HG03060 (cell line): ENCODE measurements at regions not wholly inside any gene's neighbourhood (a gene's known extent, or its start where the extent isn't known, plus 50 kb on each side); places are given as distances from the start of the nearest gene placed in this dataset.

Experiments
- ATAC-seq: cut with Tn5 transposase; IDR thresholded peaks from one replicate; pipeline ENCODE4 v1.9.1; 2021; ENCODE audit warnings: low read depth, moderate number of reproducible peaks; ENCODE audit not compliant: unreplicated experiment

DNA sequence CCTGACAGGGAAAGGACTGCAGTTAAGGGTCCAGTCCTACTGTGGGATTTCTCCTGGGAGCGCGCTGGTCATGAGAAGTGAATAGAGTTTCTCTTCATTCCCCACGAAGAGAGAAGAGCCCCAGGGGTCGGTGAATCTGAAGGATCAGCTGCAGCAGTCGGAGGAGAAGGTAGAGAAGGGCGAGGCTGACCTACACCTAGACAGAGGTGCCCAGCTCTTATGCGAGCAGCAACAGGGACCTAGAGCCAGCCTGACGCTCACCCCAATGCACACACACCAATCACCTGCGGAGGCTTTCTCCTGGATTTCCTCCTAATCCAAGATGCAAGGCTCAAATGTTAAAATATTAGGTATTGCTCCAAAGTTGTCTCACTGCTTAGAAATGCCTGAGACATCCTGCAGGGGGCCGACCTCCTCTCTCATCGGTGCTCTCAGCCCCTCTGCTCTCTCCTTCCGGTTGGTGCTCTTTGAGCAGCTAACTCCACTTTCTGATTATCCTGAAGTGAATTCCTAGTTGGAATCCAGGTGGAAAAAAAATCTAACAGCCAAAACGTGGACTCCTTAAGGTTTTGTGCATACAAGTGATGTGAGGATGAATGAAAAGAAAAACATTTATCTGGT lies 176.4 kb downstream of the AHR start:
- ATAC-seq = no peak

DNA sequence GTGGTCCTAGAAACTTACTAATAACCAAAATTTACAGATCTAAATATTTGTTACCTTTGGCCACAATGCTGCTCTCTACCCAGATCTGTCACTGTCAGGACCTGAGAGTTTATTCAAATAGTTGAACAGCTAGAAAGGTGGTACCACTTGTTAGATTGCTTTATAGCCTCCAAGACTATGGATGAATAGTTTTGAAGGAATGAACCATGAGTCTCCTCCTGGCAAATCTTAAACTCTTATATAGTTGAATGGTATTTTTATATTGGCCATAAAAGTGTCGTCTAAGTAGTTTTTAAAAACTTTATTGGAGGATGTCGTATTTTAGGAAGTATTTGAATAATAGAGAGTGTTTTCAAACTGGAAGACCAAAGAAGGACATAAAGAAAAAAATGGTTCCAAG lies 178.7 kb downstream of the AHR start:
- ATAC-seq = no peak

DNA sequence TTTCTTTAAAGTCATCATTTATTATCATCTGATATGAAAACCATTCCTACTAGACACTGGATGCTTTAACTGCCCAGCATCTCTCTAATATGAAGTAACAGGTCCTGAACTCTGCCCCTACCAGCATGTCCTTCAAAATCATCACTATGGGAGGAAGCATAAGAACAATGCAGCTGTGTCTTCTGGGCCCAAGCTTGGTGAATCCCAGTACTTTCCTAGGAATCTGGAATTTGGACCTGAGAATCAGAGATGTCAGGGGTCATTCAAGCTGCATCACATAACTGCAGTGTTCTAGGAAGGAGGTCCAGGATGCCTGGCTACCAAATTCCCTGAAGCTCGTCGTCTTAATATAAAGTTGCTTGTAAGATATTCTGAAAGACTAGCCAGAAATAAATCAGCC lies 182.7 kb downstream of the AHR start:
- no peak for ATAC-seq

DNA sequence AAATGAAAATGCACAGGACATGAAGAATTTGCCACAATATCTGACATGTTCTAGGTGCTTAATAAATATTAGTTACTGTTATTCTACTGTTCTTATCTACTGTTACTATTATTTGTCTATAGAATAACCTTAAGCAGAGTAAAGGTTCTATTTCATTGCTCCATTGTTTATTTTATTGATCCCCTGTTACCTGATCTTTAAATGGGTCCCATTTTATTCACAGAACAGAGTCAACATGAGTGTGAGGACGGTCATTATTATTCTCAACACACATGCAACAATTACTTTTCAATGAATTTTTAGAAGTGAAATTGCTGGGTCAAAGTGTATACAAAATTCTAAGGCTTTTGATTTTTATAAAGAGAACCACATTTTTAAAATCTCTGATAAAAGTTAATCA lies 186.9 kb downstream of the AHR start:
- ATAC-seq = no peak

DNA sequence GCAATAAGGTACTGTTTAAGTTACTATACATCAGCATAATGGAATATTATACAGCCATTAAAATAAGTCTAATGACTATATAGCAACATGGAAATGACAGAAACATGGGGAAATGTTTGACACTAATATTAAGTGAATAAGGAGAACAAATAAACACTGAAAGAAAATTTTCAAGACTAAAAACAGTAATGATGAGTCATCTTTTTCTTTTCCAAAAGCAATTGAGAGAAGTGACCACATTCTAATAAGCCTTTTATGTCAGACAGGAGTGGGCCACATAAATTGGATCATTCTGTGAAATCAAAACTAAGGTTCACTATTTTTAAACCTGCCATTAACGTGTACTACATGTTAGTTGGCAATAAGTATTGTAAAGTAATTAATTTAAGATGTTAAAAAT lies 187.5 kb downstream of the AHR start:
- no peak for ATAC-seq

DNA sequence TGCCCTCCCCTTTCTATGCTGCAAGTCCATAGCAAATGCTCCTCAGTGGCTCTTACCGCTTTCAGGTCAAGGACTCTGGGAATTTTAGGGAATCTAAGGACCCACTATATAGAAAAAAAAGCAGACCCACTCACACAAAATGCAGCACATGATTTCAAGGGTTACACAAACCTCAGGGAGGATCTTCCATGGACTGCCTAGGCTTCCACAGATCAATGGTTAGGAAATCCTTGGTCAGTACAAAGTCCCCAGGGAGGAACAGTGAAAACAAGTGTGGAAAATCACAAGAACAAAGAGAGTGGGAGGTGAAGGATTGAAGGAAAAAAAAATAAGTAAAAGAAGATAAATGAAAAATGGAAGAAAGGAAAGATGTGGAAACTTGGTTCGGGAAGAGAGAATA lies 188.4 kb downstream of the AHR start:
- no peak for ATAC-seq

DNA sequence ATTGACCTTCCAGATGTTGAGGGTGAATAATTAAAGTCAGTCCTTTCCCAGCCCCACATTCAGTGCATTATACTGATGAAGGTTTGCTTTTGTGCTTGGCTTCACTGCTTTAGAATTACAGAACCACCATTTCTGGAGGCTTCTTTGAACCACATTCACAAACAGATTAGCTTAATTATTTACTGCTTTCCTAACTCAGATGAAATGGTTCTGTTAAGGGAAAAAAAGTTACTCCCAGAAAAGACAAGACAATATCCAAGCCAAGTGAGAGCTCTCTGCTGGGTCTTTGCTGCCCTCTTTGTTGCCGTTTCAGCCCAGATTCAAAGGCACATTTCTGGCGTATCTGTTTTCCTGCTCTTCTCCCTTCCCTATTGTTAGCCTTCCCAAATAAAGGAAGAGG lies 188.9 kb downstream of the AHR start:
- no peak for ATAC-seq

DNA sequence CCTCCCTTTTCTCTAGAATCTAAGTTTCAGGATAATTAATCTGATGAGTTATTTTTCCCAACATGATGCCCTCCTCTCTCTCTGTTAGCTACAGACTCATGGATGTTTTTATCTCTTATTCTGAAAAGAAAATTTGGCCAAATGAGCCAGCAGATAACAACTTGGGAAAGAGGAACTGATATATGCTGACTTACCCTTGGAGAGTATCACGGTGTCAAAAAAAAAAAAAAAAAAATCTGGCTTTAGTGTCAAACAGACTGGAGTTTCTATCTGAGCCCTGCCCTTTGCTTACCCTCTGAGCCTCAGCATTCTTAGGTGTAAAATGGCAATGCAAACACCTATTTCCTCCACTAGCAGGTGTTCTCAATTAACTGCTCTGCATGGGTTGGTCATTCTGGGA lies 190.4 kb downstream of the AHR start:
- no peak for ATAC-seq

DNA sequence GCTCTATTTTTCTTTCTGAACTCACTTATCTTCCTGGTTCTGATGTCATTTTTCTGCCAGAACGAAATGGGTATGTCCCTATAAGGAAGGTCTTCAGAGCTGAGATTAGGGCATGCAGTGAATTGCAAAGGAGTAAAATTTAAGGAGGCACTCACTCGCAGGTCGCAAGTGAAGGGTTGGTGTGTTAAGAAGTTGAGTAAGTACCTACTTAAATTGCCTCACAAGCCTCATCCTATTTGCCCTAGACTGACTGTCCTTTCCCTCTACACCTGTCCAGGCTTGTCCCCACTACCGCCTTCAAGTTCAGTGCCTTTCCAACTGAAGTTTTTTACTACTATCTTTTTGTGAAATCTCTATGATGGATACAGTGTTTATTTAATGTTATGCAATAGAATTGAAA lies 191.5 kb downstream of the AHR start:
- no peak for ATAC-seq

DNA sequence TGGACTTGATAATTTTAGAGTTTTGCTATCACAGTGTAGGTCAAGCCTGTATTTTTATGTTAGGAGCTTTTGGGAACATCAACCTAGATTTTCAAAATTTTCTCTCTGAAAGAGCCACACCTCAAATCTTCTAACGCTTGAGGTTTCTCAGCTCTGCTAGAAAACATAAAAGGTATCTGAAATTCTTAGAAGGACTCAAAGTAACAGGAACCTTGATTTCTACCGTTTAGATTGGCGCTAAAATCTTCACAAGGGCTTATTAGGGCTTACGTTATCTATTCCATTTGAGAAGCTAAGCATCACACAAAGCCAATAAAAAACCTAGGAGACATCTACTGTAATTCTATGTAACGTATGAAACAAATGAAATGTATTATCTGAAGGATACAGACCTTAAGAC lies 192.4 kb downstream of the AHR start:
- ATAC-seq = no peak

DNA sequence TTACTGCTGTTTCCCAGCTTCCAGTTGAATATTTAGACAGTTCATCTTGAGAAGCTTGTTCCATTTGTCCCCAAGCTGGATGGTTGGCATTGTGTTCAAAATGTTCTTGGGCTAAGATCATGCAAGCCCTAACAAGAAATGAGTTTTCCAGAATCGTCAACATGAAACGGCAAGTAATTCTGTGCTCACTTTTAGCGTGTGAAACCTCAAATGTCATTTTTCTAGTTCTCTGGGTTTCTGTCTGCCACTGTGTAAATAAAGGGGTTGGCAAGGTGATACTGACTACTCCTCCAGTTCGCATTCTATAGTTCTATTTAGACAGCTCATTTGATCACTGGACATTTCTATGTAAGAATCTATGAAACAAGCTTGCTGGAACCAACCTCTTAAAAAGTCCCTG lies 194.0 kb downstream of the AHR start:
- no peak for ATAC-seq

DNA sequence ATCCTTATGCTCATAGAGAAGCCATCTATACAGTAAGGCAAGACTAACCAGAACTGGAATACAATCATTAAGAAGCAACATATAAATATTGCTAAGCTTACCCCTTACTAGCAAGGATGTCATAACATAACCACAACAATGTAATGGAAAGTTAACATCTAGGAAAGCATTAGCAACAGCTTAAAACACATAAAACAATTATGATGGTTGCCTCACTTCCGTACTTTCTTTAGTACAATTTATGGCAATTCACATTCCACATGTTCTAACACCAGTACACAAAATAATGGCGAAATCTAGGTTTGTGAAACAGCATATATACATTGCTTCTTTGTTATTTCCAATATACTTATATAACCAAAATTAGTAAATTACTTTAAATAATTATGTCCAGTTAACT lies 195.0 kb downstream of the AHR start:
- no peak for ATAC-seq

DNA sequence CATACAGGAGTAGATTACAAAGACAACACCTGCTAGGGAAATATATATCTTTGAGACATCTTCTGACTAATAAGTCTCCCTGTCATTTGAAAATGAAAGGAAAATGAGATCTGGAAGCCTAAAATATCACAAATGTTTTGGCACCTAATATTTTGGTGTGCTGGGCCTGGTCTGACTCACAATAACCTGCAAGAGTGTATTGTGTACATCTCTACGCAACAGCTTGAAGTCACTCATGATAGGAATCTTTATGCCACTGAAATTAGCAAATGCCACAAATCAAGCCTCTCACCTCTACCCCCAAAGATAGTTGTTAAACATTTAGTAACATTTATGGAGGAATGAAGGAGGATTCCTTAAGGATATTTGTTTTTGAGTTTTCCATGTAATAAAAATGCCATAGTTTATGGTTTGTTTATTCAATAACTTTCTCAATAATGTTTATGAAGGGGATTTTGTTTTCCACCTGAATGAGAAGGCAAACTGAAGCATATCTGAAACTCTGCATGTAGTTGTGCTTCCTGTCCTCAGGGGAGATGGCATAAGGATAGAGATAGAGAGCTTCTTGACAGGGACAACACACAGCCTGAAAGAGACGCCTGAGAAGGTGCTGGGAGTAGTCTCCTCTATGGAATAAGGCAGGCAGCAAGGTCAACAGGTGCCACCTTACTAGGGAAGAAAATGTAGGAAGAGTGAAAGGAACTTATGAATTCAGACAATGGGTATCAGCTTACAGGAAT lies 197.4 kb downstream of the AHR start:
- no peak for ATAC-seq

DNA sequence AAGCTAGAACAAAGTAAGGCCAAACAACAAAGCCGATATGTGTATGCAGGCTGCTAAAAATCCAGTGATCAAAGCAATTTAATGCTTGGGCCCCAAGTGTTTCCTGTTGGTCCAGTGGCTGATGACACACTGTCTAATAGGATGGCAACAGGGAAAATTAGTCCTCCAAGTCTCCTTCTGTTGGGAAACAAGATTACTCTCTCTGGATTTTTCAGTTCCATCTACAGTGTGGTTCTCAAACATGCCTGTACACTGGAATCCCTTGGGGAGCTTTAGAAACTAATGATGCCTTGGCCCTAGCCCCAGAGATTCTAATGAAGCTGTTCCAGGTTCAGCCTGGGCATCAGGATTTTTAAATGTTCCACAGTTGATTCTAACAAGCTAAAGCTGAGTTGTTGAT lies 198.7 kb downstream of the AHR start:
- no peak for ATAC-seq

DNA sequence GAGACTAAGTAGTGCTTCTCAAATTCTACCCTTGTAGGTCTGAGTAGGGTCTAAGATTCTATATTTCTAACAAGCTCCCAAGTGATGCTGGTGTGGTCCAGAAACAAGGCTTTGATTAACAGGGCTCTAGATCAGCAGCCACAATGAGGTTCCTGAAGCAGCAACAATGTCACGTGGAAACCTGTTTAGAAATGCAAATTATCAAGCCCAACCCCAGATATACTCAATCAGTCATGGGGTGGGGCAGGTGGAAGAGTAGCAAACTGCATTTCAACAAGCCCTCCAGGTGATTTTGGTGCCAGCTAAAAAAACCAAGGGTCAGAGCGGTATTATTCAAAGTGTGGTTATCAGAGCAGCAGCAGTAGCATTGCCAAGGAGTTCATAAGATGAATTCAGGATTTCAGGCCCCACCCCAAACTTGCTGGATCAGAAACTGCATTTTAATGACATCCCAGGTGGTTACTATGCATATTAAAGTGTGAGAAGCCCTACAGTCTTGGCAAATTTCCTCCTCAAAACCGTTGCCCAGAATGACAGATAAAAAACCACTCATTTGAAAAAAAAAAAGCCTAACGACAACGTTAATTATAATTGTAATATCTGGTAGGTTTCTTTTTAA lies 199.2 kb downstream of the AHR start:
- no peak for ATAC-seq

DNA sequence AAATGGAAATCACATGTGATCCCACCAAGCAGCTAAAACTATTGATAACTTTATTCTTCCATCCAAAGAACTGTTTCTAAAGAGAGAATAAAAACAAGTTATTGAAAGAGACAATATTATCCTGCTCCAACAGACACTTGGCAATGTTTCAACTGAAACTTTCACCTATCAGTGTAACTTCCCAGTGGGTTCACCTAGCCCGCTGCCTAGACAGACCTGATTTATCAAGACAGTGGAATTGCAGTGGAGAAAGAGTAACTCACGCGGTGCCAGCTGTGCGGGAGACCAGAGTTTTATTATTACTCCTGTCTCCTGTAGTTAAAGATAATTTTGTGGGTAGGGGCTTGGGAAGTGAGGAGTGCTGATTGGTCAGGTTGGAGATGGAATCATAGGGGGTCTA lies 199.8 kb downstream of the AHR start:
- no peak for ATAC-seq

DNA sequence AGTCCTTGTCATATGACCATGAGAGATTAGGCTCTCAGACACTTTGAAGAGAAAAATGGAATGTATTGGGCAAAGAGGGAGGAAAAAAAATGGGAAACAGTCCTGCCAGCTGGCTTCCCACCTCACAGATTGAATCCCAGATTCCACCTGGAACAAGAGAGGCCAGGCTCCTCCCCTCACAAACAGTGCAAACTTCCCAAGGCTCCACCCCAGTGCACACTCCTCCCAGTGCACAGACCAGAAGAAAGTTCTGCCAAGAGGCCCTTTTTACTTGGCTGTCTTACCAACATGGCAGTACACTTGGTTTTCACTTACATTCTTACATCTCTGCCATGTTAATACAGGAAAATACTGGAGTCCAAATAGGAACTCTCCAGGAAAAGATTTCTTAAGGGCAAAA lies 202.3 kb downstream of the AHR start:
- ATAC-seq = no peak

DNA sequence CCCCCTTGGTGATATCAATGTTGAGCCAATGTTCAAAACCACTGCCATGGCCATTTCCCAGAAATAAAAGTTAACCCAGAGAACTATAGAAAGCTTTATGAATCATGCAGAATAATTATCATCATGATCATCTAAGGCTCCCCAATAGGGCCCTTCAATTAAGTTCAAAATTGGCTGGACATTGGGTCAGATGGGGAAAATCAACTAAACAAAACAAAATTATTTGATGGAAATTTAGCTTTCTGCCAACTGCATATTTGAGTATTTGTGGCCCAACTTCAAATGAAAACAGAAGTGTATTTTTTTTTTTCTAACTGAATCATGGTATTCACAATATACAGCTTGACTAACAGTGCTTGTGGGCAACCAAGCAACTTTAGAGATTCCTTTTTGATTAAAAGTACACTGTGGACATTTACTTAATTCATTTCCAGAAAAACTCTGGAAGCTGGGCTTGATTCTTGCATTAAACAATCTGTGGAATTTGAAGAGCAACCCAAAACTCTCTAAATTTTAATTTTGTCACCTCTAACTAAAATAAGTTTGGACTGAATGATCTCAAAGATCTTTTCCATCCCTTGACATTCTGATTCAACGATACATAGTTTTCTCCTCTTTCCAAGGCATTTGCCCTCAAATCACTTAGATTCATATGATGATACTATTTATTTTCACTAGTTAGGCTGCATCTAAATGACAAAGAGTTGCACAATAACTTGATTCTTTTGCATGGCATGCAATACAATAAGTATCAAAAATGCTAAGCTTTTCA lies 203.2 kb downstream of the AHR start:
- ATAC-seq = no peak

DNA sequence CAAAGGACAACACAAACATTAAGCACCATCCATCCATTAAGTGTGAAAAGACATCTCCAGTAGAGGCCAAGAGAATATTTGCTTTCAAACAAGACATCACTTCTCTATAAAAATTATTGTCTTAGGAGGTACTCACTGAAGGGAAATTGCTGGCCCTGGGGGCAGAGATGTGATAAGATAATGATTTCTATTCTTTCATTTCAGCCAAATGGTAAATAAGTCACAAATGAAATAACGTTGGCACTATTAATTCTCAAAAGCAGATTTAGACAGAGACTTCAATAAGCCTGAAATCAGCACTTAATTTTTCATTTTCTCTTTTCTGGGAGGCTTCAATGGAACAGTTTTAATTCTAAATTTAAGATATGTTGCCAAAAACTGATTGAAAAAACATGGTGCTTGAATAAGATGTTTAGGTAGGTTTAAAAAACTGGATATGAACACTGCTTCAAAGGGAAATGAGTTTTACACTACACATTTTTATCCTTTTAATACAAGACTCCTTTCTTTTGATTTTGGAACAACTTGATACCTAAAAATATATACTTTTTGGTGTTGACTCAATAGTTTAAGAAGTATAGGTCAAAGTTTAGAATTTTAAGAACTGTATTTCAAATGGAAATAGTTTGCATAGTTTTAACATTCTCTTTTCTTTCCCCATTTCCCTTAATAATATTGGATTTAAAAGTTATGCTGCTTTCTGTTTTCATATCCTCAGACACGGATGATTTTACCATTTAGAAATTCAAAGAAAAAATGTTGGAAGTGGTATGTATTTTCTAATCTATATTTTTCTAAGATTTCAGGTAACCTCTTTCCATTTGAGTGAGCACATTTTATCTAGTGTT lies 204.0 kb downstream of the AHR start:
- no peak for ATAC-seq

DNA sequence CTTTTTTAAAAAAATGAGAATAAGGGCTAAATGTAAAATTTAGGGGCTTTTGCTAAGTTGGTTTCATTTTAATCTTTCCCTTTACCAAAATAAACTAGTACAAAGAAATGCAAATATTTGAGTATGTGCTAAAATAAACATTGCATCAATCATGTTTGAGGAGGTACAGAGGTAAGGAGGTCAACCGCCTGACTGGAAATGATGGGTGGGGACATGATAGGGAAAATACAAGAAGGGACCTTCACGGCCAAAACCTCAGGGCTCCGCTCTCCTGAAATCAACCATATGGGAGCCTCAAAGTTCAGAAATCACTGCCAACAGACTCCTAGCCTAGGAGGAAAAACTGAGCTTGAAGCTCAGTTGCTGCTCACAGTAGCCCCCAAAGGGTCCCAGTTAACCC lies 207.6 kb downstream of the AHR start:
- peak; percentile 77 for ATAC-seq

DNA sequence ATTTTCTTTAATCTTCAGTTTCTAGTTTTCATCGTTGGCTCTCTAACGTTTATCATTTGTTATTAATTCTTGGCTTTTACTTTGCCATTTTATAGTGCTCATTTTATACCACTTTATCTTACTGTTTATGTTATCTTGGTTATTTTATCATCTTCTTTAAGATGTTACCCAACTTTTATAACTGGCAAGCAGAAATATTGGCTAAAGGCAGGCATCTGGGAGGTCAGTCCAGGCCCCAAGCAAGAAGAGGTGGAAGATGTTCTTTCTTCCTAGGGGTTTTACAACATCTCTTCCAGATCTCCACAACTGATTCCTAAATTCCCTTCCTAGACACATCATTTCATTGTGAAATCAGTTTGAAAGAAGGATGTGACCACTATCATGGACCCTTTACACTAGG lies 208.1 kb downstream of the AHR start:
- no peak for ATAC-seq
